Prostate gland (tissue), 2 donors: ENCODE measurements at regions not wholly inside any gene's neighbourhood (a gene's known extent, or its start where the extent isn't known, plus 50 kb on each side); places are given as distances from the start of the nearest gene placed in this dataset.

Experiments
- CTCF ChIP-seq, 4 experiments: fragments of 200-600 bp in 2 of 4; fragments of 450-650 bp in 2 of 4; sonication (generic) in 2 of 4; IDR thresholded peaks; 1 replicate in 3 of 4; 2 replicates in 1 of 4; pipeline ENCODE4 v1.5.1; 2016 to 2019; ENCODE audit warnings: antibody characterized with exemption in 4 of 4, mild to moderate bottlenecking in 2 of 4, moderate library complexity in 2 of 4
- POLR2AphosphoS5 ChIP-seq: sonication (generic); formaldehyde crosslinking; IDR thresholded peaks from one replicate; pipeline ENCODE4 v1.6.1; 2017; ENCODE audit warnings: antibody characterized with exemption

DNA sequence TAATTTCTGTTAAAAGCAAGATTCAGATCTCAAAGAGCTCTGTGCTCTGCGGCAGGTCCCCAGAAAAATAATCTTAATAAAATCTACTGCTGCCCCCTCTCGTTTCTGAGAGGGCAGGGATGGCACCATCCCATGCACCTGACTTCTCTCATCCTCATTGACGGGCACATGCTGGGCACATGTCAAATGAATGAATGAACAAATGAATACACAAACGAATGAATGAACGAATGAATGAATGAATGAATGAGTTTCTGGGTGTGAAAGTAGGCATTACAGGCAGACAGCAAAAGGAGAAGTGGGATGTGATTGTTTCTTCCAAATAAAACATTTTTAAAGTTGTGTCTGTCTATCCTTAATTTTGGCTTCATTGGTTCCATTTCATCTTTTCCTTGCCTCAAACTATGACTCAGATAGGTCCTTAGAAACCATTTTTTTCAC lies 398.1 kb upstream of the PRKCQ start:
- TF ChIP-seq CTCF (IDR thresholded peaks at IDR 0.05) (no peak), POLR2AphosphoS5 (no peak)
